Choroid plexus epithelial cell (primary cell): ENCODE measurements at regions not wholly inside any gene's neighbourhood (a gene's known extent, or its start where the extent isn't known, plus 50 kb on each side); places are given as distances from the start of the nearest gene placed in this dataset.

Experiments
- DNase-seq: peaks from one replicate; pipeline ENCODE4 v3.0.0-alpha.2; 2010; ENCODE audit warnings: low read depth
- H3K4me3 ChIP-seq: 2 replicates; pipeline ENCODE4 v1.5.1; 2011; ENCODE audit warnings: low read depth, mild to moderate bottlenecking, control low read depth, low read length, moderate library complexity
- TF ChIP-seq, protein P1 (sequence below): conservative IDR thresholded peaks from 2 replicates; pipeline ENCODE4 v1.5.1; 2011; ENCODE audit warnings: low read depth, mild to moderate bottlenecking, control low read depth, inconsistent platforms, low read length, moderate library complexity

DNA sequence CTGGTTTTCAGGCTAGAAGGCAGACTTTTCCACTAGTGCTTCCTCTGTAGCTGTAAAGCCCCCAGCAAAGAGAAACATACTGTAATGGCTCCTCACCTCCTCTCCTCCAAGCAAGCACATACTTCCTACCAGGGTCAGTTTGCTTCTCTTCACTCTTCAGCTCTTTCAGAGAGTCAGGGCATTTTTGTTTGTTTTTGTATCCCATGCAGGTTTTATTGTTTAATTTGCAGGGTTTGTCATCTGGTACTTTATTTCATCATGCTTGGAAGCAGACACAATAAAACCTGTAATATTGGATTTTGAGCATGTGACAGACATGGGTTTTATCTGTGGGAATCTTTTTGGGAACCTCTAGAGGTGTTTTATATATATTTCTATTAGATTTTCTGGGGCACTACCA is 753.3 kb upstream of the ROBO1 start:
- TF ChIP-seq, protein P1, sequence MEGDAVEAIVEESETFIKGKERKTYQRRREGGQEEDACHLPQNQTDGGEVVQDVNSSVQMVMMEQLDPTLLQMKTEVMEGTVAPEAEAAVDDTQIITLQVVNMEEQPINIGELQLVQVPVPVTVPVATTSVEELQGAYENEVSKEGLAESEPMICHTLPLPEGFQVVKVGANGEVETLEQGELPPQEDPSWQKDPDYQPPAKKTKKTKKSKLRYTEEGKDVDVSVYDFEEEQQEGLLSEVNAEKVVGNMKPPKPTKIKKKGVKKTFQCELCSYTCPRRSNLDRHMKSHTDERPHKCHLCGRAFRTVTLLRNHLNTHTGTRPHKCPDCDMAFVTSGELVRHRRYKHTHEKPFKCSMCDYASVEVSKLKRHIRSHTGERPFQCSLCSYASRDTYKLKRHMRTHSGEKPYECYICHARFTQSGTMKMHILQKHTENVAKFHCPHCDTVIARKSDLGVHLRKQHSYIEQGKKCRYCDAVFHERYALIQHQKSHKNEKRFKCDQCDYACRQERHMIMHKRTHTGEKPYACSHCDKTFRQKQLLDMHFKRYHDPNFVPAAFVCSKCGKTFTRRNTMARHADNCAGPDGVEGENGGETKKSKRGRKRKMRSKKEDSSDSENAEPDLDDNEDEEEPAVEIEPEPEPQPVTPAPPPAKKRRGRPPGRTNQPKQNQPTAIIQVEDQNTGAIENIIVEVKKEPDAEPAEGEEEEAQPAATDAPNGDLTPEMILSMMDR = no peak
- no peak for DNase-seq
- H3K4me3 ChIP-seq = no peak overlapping the region

DNA sequence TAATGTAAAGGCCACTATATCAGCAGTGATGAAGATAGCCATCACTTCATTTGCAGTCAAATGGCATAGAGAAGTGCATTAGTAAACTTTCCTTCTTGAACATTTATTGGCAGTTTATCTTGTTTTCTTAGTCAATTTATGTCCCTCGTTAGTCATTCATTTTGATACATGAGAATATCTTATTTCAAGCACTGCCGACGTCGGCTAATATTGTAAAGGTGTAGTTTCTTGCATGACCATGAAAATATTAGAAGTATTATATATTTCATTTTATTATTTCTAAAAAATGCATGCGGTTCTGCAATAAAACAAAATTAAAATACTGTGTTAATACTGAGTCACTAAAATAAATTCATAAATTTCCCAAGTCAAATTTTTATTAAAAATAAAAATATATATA is 751.6 kb upstream of the ROBO1 start:
- DNase-seq = no peak

DNA sequence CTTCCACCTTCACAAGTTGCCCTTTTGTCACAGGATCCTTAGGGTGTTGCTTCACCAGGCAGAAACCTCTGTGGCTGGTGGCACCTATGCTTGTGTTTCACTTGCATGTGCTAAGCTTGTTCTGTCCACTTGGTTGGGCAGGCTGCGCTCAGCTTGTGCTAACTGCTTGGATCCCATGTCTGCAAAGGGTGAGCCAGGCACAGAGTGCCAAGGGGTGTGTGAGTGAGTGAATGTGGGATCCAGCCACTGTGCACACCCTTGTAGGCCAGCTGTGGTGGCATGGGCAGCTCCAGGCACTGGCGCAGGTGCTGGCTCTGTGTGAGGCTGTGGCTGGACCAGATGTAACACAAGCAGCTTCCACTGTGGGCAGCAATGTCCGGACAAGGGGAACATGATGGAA is 728.7 kb upstream of the ROBO1 start:
- no peak overlapping the region for H3K4me3 ChIP-seq
- no peak for DNase-seq
- TF ChIP-seq, protein P1 = no peak

More for the DNA sequence above, 751.6 kb upstream of the ROBO1 start:
- H3K4me3 ChIP-seq = no peak overlapping the region
- TF ChIP-seq, protein P1 = no peak

DNA sequence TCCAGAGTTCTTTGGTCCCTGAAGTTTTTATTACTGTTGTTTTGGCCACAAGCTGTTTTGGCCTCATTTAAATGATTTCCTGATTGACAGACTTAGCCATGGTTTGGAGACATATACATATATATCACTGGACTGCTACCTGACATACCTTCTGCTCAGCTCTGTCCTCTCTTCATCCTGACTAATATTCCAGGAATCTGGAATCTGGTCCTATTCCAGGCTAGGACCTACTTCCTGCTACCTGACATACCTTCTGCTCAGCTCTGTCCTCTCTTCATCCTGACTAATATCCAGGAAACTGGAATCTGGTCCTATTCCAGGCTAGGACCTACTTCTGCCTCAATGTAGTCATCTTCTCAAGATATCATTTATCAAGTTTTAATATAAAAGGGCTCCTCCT is 724.4 kb upstream of the ROBO1 start:
- TF ChIP-seq, protein P1 = no peak
- DNase-seq = no peak
- no peak overlapping the region for H3K4me3 ChIP-seq

DNA sequence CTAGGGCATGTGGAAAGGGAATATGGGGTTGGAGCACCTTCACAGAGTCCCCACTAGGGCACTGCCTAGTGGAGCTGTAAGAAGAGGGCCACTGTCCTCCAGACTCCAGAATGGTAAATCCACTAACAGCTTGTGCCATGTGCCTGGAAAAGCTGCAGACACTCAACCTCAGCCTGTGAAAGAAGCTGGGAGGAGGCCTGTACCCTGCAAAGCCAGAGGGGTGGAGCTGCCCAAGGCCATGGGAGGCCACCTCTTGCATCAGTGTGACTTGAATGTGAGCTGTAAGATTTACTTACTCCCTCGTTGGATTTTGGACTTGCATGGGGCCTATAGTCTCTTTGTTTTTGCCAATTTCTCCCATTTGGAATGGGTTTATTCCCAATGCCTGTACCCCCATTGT is 705.2 kb upstream of the ROBO1 start:
- H3K4me3 ChIP-seq = no peak overlapping the region
- no peak for DNase-seq
- TF ChIP-seq, protein P1 = no peak

DNA sequence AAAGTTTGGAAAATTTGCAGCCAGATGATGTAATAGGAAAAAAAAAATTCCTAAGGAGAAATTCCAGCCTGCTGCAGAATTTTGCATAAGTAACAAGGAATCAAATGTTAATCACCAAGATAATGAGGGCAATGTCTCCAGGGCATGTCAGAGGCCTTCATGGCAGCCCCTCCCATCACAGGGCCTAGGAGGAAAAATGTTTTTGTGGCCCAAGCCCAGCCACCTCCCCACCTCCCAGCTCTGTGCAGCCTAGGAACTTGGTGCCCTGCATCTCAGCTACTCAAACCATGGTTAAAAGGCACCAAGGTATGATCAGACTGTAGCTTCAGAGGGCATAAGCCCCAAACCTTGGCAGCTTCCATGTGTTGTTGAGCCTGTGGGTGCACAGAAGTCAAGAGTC is 704.7 kb upstream of the ROBO1 start:
- no peak for DNase-seq
- TF ChIP-seq, protein P1 = no peak
- H3K4me3 ChIP-seq = no peak overlapping the region

DNA sequence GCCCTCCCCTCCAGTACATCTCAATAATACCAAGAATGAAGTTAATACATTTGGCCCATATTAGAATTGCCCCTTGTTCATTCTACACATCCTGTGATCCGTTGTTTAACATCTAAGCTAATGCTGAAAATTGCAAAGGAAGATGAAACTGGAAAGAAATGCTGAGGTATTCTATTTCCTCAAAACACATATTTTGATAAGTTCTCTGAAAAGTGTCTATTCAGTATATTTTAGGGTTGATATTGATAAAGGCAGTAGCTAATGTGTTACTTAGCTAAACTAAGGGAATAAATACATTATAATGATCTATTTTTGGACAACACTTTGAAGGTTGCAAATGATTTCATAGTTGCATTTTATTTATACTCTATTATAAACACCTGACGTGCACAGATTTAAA is 702.6 kb upstream of the ROBO1 start:
- TF ChIP-seq, protein P1 = no peak
- H3K4me3 ChIP-seq = no peak overlapping the region
- no peak for DNase-seq
